HEK293 (cell line): ENCODE measurements at regions not wholly inside any gene's neighbourhood (a gene's known extent, or its start where the extent isn't known, plus 50 kb on each side); places are given as distances from the start of the nearest gene placed in this dataset.
A peak's percentile ranks its signal among the peaks of the same experiment; 100 is the strongest.

ENCODE experiments used
- GLI4 ChIP-seq: fragments of 450-650 bp; formaldehyde crosslinking; IDR thresholded peaks from 2 replicates; pipeline ENCODE4 v1.5.1; 2016; ENCODE audit warnings: missing biosample characterization, missing genetic modification characterization
- KLF17 ChIP-seq: fragments of 450-650 bp; formaldehyde crosslinking; IDR thresholded peaks from 2 replicates; pipeline ENCODE4 v1.5.1; 2016; ENCODE audit warnings: missing biosample characterization, missing genetic modification characterization
- KLF9 ChIP-seq: fragments of 450-650 bp; formaldehyde crosslinking; IDR thresholded peaks from 2 replicates; pipeline ENCODE4 v1.5.1; 2016; ENCODE audit warnings: missing biosample characterization, missing genetic modification characterization, low read depth
- MYNN ChIP-seq: fragments of 450-650 bp; formaldehyde crosslinking; IDR thresholded peaks from 2 replicates; pipeline ENCODE4 v1.5.1; 2016; ENCODE audit warnings: missing biosample characterization, missing genetic modification characterization, borderline replicate concordance
- OVOL3 ChIP-seq: fragments of 450-650 bp; formaldehyde crosslinking; IDR thresholded peaks from 2 replicates; pipeline ENCODE4 v1.5.1; 2016; ENCODE audit warnings: missing biosample characterization, missing genetic modification characterization
- PRDM4 ChIP-seq: fragments of 450-650 bp; formaldehyde crosslinking; IDR thresholded peaks from 2 replicates; pipeline ENCODE4 v1.5.1; 2017; ENCODE audit warnings: missing biosample characterization, missing genetic modification characterization
- REPIN1 ChIP-seq: fragments of 450-650 bp; formaldehyde crosslinking; IDR thresholded peaks from 2 replicates; pipeline ENCODE4 v1.5.1; 2017; ENCODE audit warnings: missing biosample characterization, missing genetic modification characterization, low read depth
- ZBTB49 ChIP-seq: fragments of 450-650 bp; formaldehyde crosslinking; IDR thresholded peaks from 2 replicates; pipeline ENCODE4 v1.5.1; 2016; ENCODE audit warnings: missing biosample characterization, missing genetic modification characterization, low read depth
- ZNF19 ChIP-seq: fragments of 450-650 bp; formaldehyde crosslinking; IDR thresholded peaks from 2 replicates; pipeline ENCODE4; 2016; ENCODE audit warnings: missing biosample characterization, missing genetic modification characterization, low read depth
- ZNF202 ChIP-seq: fragments of 450-650 bp; formaldehyde crosslinking; IDR thresholded peaks from 2 replicates; pipeline ENCODE4 v1.5.1; 2016; ENCODE audit warnings: missing biosample characterization, missing genetic modification characterization, borderline replicate concordance
- ZNF23 ChIP-seq: fragments of 450-650 bp; formaldehyde crosslinking; IDR thresholded peaks from 2 replicates; pipeline ENCODE4 v1.5.1; 2016; ENCODE audit warnings: missing biosample characterization, missing genetic modification characterization, borderline replicate concordance
- ZNF280D ChIP-seq: fragments of 450-650 bp; formaldehyde crosslinking; IDR thresholded peaks from 2 replicates; pipeline ENCODE4 v1.5.1; 2016; ENCODE audit warnings: missing biosample characterization, missing genetic modification characterization
- ZNF488 ChIP-seq: fragments of 450-650 bp; formaldehyde crosslinking; IDR thresholded peaks from 2 replicates; pipeline ENCODE4 v1.5.1; 2016; ENCODE audit warnings: missing biosample characterization, missing genetic modification characterization
- ZNF548 ChIP-seq: fragments of 450-650 bp; formaldehyde crosslinking; IDR thresholded peaks from 2 replicates; pipeline ENCODE4 v1.5.1; 2016; ENCODE audit warnings: missing biosample characterization, missing genetic modification characterization
- ZNF585B ChIP-seq: fragments of 450-650 bp; formaldehyde crosslinking; IDR thresholded peaks from 2 replicates; pipeline ENCODE4 v1.5.1; 2016; ENCODE audit warnings: missing biosample characterization, missing genetic modification characterization
- ZNF629 ChIP-seq: fragments of 450-650 bp; formaldehyde crosslinking; IDR thresholded peaks from 2 replicates; pipeline ENCODE4 v1.5.1; 2017; ENCODE audit warnings: missing biosample characterization, missing genetic modification characterization
- ZSCAN4 ChIP-seq: fragments of 450-650 bp; formaldehyde crosslinking; IDR thresholded peaks from 2 replicates; pipeline ENCODE4 v1.5.1; 2017; ENCODE audit warnings: missing biosample characterization, missing genetic modification characterization
- ZSCAN5A ChIP-seq: fragments of 450-650 bp; formaldehyde crosslinking; IDR thresholded peaks from 2 replicates; pipeline ENCODE4 v1.5.1; 2016; ENCODE audit warnings: missing biosample characterization, missing genetic modification characterization
- TF ChIP-seq, protein P1 (sequence below): IDR thresholded peaks from 2 replicates; pipeline ENCODE4 v1.6.1; 2011; ENCODE audit warnings: mild to moderate bottlenecking, low read depth, low read length, borderline replicate concordance
- TF ChIP-seq, protein P2 (sequence below): fragments of 450-650 bp; formaldehyde crosslinking; IDR thresholded peaks from 2 replicates; pipeline ENCODE4 v1.5.1; 2016; ENCODE audit warnings: missing biosample characterization, missing genetic modification characterization, borderline replicate concordance

DNA sequence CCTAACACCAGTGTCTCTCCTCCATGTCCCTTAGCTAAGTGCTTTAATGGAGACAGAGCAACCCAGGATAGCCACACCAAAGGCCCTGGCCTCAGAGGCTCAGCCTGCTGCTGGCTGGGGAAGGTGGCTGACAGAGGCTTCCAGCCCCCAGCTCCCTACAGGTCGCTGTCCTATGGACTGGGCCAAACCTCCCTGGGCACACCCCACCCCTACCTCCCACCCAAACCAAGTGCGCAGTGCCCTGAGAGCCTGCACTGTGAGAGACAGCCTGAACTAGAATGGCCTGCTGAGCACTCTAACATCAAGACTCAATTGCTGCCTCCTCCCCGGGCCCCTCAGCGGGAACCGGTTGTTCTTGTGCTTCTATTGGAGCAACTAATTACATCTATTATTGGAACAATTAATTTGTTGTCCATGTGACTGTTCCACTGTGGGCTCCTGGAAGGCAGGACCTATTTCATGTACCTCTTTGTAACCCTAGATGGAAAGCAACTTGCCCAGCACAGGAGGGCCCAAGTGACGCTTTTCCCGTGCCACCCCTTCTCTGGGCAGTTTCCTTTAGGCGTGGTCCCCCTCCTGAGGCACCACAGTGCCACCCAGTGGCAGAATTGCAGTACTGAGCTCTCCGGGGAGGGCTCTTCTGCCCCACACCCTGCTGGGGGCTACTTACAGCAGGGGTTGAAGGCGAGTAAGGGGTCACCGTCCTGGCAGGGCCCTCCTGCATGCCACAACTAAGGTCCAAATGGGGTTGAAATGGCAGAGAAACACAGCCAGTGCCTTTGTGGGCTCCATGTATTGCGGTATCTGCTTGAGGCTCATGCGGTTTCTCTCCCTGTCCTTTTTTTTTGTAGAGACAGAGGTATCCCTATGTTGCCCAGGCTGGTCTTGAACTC, 63.7 kb upstream of the WAPL start (continued):
- TF ChIP-seq PRDM4 (peak; percentile 98), ZSCAN4 (no peak), ZNF548 (tag by site-specific recombination) (no peak), ZNF19 (tag by site-specific recombination) (no peak), ZNF585B (no peak), OVOL3 (tag by site-specific recombination) (no peak), GLI4 (tag by site-specific recombination) (no peak), ZNF202 (tag by site-specific recombination) (no peak), KLF17 (tag by site-specific recombination) (0 out of 2 replicates have a peak, but pooled peaks have one; percentile 27), MYNN (no peak), ZBTB49 (tag by site-specific recombination) (no peak), ZSCAN5A (no peak), ZNF629 (tag by site-specific recombination) (no peak), ZNF280D (no peak), KLF9 (peak; percentile 19; the same call in 1 of the 2 replicates), ZNF23 (tag by site-specific recombination) (no peak), REPIN1 (tag by site-specific recombination) (no peak), ZNF488 (tag by site-specific recombination) (no peak)
- TF ChIP-seq, protein P1, sequence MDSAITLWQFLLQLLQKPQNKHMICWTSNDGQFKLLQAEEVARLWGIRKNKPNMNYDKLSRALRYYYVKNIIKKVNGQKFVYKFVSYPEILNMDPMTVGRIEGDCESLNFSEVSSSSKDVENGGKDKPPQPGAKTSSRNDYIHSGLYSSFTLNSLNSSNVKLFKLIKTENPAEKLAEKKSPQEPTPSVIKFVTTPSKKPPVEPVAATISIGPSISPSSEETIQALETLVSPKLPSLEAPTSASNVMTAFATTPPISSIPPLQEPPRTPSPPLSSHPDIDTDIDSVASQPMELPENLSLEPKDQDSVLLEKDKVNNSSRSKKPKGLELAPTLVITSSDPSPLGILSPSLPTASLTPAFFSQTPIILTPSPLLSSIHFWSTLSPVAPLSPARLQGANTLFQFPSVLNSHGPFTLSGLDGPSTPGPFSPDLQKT: no peak
- TF ChIP-seq, protein P2, sequence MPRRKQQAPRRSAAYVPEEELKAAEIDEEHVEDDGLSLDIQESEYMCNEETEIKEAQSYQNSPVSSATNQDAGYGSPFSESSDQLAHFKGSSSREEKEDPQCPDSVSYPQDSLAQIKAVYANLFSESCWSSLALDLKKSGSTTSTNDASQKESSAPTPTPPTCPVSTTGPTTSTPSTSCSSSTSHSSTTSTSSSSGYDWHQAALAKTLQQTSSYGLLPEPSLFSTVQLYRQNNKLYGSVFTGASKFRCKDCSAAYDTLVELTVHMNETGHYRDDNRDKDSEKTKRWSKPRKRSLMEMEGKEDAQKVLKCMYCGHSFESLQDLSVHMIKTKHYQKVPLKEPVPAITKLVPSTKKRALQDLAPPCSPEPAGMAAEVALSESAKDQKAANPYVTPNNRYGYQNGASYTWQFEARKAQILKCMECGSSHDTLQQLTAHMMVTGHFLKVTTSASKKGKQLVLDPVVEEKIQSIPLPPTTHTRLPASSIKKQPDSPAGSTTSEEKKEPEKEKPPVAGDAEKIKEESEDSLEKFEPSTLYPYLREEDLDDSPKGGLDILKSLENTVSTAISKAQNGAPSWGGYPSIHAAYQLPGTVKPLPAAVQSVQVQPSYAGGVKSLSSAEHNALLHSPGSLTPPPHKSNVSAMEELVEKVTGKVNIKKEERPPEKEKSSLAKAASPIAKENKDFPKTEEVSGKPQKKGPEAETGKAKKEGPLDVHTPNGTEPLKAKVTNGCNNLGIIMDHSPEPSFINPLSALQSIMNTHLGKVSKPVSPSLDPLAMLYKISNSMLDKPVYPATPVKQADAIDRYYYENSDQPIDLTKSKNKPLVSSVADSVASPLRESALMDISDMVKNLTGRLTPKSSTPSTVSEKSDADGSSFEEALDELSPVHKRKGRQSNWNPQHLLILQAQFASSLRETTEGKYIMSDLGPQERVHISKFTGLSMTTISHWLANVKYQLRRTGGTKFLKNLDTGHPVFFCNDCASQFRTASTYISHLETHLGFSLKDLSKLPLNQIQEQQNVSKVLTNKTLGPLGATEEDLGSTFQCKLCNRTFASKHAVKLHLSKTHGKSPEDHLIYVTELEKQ: no peak
